ENCODE measurements at regions not wholly inside any gene's neighbourhood (a gene's known extent, or its start where the extent isn't known, plus 50 kb on each side); places are given as distances from the start of the nearest gene placed in this dataset.

GRCh38 chr2:217095511-217096205 is 235.8 kb upstream of the TNP1 start:
- Histone ChIP-seq H3K4me2 (ENCODE audit: low read length) (no peak overlapping the region), H3K9me3 (ENCODE audit: control insufficient read depth, low read length) (no peaks in the 10 kb centered on the region), H3K79me2 (no peaks in the 10 kb centered on the region), H3K27ac (no peak overlapping the region), H2AFZ (no peak overlapping the region), H3K27me3 (ENCODE audit: control insufficient read depth, insufficient read depth, low read length) (no peaks in the 10 kb centered on the region), H3K9ac (no peak overlapping the region), H3K36me3 (ENCODE audit: control insufficient read depth, insufficient read depth, low read length) (no peaks in the 10 kb centered on the region), H3K4me3 (ENCODE audit: low read depth, low read length) (no peak overlapping the region), H3K4me1 (no peaks in the 10 kb centered on the region)
- TF ChIP-seq, protein P1, sequence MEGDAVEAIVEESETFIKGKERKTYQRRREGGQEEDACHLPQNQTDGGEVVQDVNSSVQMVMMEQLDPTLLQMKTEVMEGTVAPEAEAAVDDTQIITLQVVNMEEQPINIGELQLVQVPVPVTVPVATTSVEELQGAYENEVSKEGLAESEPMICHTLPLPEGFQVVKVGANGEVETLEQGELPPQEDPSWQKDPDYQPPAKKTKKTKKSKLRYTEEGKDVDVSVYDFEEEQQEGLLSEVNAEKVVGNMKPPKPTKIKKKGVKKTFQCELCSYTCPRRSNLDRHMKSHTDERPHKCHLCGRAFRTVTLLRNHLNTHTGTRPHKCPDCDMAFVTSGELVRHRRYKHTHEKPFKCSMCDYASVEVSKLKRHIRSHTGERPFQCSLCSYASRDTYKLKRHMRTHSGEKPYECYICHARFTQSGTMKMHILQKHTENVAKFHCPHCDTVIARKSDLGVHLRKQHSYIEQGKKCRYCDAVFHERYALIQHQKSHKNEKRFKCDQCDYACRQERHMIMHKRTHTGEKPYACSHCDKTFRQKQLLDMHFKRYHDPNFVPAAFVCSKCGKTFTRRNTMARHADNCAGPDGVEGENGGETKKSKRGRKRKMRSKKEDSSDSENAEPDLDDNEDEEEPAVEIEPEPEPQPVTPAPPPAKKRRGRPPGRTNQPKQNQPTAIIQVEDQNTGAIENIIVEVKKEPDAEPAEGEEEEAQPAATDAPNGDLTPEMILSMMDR (IDR thresholded peaks at IDR 0.05), result no peak

- Histone ChIP-seq H3K79me2 (no peaks in the 10 kb centered on the region), H2AFZ (no peak overlapping the region), H3K27ac (no peak overlapping the region), H3K4me3 (ENCODE audit: low read depth, low read length) (no peak overlapping the region), H3K36me3 (ENCODE audit: control insufficient read depth, insufficient read depth, low read length) (no peaks in the 10 kb centered on the region), H3K4me1 (no peaks in the 10 kb centered on the region), H3K9me3 (ENCODE audit: control insufficient read depth, low read length) (no peaks in the 10 kb centered on the region), H3K27me3 (ENCODE audit: control insufficient read depth, insufficient read depth, low read length) (no peaks in the 10 kb centered on the region), H3K4me2 (ENCODE audit: low read length) (no peak overlapping the region), H3K9ac (no peak overlapping the region)
- TF ChIP-seq, protein P1 (IDR thresholded peaks at IDR 0.05), result no peak
Observed at GRCh38 chr2:217092710-217093379, 233.0 kb upstream of the TNP1 start.

GRCh38 chr2:217091531-217091930 is 231.7 kb upstream of the TNP1 start:
- Histone ChIP-seq H3K9me3 (ENCODE audit: control insufficient read depth, low read length) (no peaks in the 10 kb centered on the region), H3K79me2 (no peaks in the 10 kb centered on the region), H3K36me3 (ENCODE audit: control insufficient read depth, insufficient read depth, low read length) (no peaks in the 10 kb centered on the region), H3K27ac (no peak overlapping the region), H3K4me1 (no peaks in the 10 kb centered on the region), H3K4me3 (ENCODE audit: low read depth, low read length) (no peak overlapping the region), H3K9ac (no peak overlapping the region), H3K4me2 (ENCODE audit: low read length) (no peak overlapping the region), H3K27me3 (ENCODE audit: control insufficient read depth, insufficient read depth, low read length) (no peaks in the 10 kb centered on the region), H2AFZ (no peak overlapping the region)
- TF ChIP-seq, protein P1 (IDR thresholded peaks at IDR 0.05), result no peak

- Histone ChIP-seq H3K4me1 (no peaks in the 10 kb centered on the region), H3K36me3 (ENCODE audit: control insufficient read depth, insufficient read depth, low read length) (no peaks in the 10 kb centered on the region), H3K27me3 (ENCODE audit: control insufficient read depth, insufficient read depth, low read length) (no peaks in the 10 kb centered on the region), H2AFZ (no peak overlapping the region), H3K4me3 (ENCODE audit: low read depth, low read length) (no peak overlapping the region), H3K27ac (no peak overlapping the region), H3K9ac (no peak overlapping the region), H3K79me2 (no peaks in the 10 kb centered on the region), H3K9me3 (ENCODE audit: control insufficient read depth, low read length) (no peaks in the 10 kb centered on the region), H3K4me2 (ENCODE audit: low read length) (no peak overlapping the region)
- TF ChIP-seq, protein P1 (IDR thresholded peaks at IDR 0.05), result no peak
Observed at GRCh38 chr2:217090884-217091283, 231.0 kb upstream of the TNP1 start.
